Loucy (cell line): ENCODE measurements at regions not wholly inside any gene's neighbourhood (a gene's known extent, or its start where the extent isn't known, plus 50 kb on each side); places are given as distances from the start of the nearest gene placed in this dataset.

Source experiments
- H2AFZ ChIP-seq: fragments of 200-600 bp; sonication (generic); 2 replicates; pipeline ENCODE4 v1.6.0; 2016; ENCODE audit warnings: antibody characterized with exemption, mild to moderate bottlenecking, low read length, moderate library complexity
- H3F3A ChIP-seq: fragments of 200-600 bp; 2 replicates; pipeline ENCODE4 v1.6.0; 2016; ENCODE audit warnings: antibody characterized with exemption, low read depth, mild to moderate bottlenecking
- H3K27me3 ChIP-seq: fragments of 200-600 bp; sonication (generic); 2 replicates; pipeline ENCODE4 v1.6.1; 2014; ENCODE audit warnings: low read length, mild to moderate bottlenecking; ENCODE audit not compliant: insufficient read depth, poor library complexity, severe bottlenecking
- H3K36me3 ChIP-seq: fragments of 200-600 bp; sonication (generic); 2 replicates; pipeline ENCODE4 v1.6.1; 2016; ENCODE audit warnings: low read length; ENCODE audit not compliant: insufficient read depth
- H3K4me1 ChIP-seq: fragments of 200-600 bp; sonication (generic); 2 replicates; pipeline ENCODE4 v1.5.1; 2014; ENCODE audit warnings: low read length, mild to moderate bottlenecking; ENCODE audit not compliant: insufficient read depth, poor library complexity, severe bottlenecking
- H3K4me2 ChIP-seq: fragments of 200-600 bp; sonication (generic); 2 replicates; pipeline ENCODE4 v1.6.0; 2014; ENCODE audit warnings: antibody characterized with exemption, low read length, low read depth, mild to moderate bottlenecking; ENCODE audit not compliant: poor library complexity, severe bottlenecking
- H3K4me3 ChIP-seq: fragments of 200-600 bp; sonication (generic); 2 replicates; pipeline ENCODE4 v1.5.1; 2014; ENCODE audit warnings: low read length, mild to moderate bottlenecking, mixed read lengths; ENCODE audit not compliant: poor library complexity, severe bottlenecking
- H3K79me2 ChIP-seq: fragments of 200-600 bp; sonication (generic); 2 replicates; pipeline ENCODE4 v1.6.1; 2014; ENCODE audit warnings: low read length; ENCODE audit not compliant: insufficient read depth
- H3K9ac ChIP-seq: fragments of 200-600 bp; sonication (generic); 2 replicates; pipeline ENCODE4 v1.6.0; 2014; ENCODE audit warnings: mild to moderate bottlenecking, low read depth, low read length, moderate library complexity; ENCODE audit not compliant: poor library complexity, severe bottlenecking
- H3K9me2 ChIP-seq: fragments of 200-600 bp; sonication (generic); replicated peaks from 2 replicates; pipeline ENCODE4 v1.6.1; 2016; ENCODE audit warnings: low read depth, low read length, mixed read lengths
- H3K9me3 ChIP-seq: fragments of 200-600 bp; sonication (generic); 2 replicates; pipeline ENCODE4 v1.6.1; 2014; ENCODE audit warnings: mild to moderate bottlenecking, antibody characterized with exemption, low read length, low read depth; ENCODE audit not compliant: insufficient read depth
- H4K20me1 ChIP-seq: fragments of 200-600 bp; sonication (generic); 2 replicates; pipeline ENCODE4 v1.6.0; 2014; ENCODE audit warnings: antibody characterized with exemption, low read length, mild to moderate bottlenecking; ENCODE audit not compliant: insufficient read depth, poor library complexity, severe bottlenecking
- CTCF ChIP-seq: fragments of 200-600 bp; sonication (generic); conservative IDR thresholded peaks from 2 replicates; pipeline ENCODE4 v1.5.1; 2014; ENCODE audit warnings: mild to moderate bottlenecking, antibody characterized with exemption, low read length
- EZH2phosphoT487 ChIP-seq: fragments of 200-600 bp; IDR thresholded peaks from 2 replicates; pipeline ENCODE4 v1.6.1; 2018; ENCODE audit warnings: antibody characterized with exemption, mild to moderate bottlenecking, moderate library complexity, borderline replicate concordance

- no peak overlapping the region for H3K9ac ChIP-seq
- no peaks in the 10 kb centered on the region for H4K20me1 ChIP-seq
- H3K36me3 ChIP-seq: no peaks in the 10 kb centered on the region
- no peaks in the 10 kb centered on the region for H3K79me2 ChIP-seq
- H3K4me1 ChIP-seq: no peaks in the 10 kb centered on the region
- no peaks in the 10 kb centered on the region for H3K9me3 ChIP-seq
- no peaks in the 10 kb centered on the region for H3F3A ChIP-seq
- no peak overlapping the region for H3K4me2 ChIP-seq
- H3K27me3 ChIP-seq: no peaks in the 10 kb centered on the region
- H3K4me3 ChIP-seq: no peak overlapping the region
- H2AFZ ChIP-seq: no peak overlapping the region
- H3K9me2 ChIP-seq: no peaks in the 10 kb centered on the region
- TF ChIP-seq EZH2phosphoT487 (no peak), CTCF (no peak)
These were observed 124.7 kb upstream of the NAV2 start for GRCh38 chr11:19587979-19588378.

- Histone ChIP-seq H3K9me3 (no peaks in the 10 kb centered on the region), H3K9me2 (no peaks in the 10 kb centered on the region), H3K9ac (no peak overlapping the region), H3K4me1 (peaks cover 48% of the 10 kb centered on the region), H3K4me3 (no peak overlapping the region), H3F3A (peaks cover 7% of the 10 kb centered on the region), H3K36me3 (no peaks in the 10 kb centered on the region), H3K27me3 (no peaks in the 10 kb centered on the region), H4K20me1 (no peaks in the 10 kb centered on the region), H3K4me2 (no peak overlapping the region), H3K79me2 (no peaks in the 10 kb centered on the region), H2AFZ (no peak overlapping the region)
- TF ChIP-seq EZH2phosphoT487 (no peak), CTCF (no peak)
These were observed 132.0 kb upstream of the NAV2 start for GRCh38 chr11:19580646-19581045.

GRCh38 chr11:19579957-19580356, 132.7 kb upstream of the NAV2 start:
- Histone ChIP-seq H2AFZ (no peak overlapping the region), H3K9me2 (no peaks in the 10 kb centered on the region), H3K4me1 (peaks cover 54% of the 10 kb centered on the region), H3K4me2 (no peak overlapping the region), H4K20me1 (no peaks in the 10 kb centered on the region), H3K9me3 (no peaks in the 10 kb centered on the region), H3K36me3 (no peaks in the 10 kb centered on the region), H3K9ac (no peak overlapping the region), H3K4me3 (no peak overlapping the region), H3K27me3 (no peaks in the 10 kb centered on the region), H3K79me2 (no peaks in the 10 kb centered on the region), H3F3A (peaks cover 7% of the 10 kb centered on the region)
- no peak for TF ChIP-seq EZH2phosphoT487
- no peak for TF ChIP-seq CTCF
